ENCODE measurements at regions not wholly inside any gene's neighbourhood (a gene's known extent, or its start where the extent isn't known, plus 50 kb on each side); places are given as distances from the start of the nearest gene placed in this dataset.

DNA sequence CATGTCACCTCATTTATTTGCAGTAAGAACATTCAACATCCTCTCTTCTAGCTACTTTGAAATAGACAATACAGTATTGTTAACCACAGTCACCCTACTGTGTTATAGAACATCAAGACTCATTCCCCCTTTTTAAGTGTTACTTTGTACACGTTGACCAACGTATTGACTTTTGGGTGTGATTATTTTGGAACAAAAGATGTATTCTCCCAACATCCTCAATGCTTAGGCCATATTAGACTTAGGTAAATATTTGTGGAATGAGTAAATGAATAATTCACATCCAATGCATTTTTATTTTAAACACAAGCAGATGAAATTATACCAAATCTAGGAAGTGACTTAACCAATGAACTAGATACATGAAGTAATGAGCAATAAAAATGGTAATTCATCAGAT, 296.6 kb downstream of the CHRM3 start:
- H3K27me3 ChIP-seq (ENCODE audit: control insufficient read depth in 2 of 2, insufficient read depth in 2 of 2, low read length in 2 of 2): no peaks in the 10 kb centered on the region
- in situ Hi-C loops (cut with MboI) (no loop called here), intact Hi-C loops (cut with micrococcal nuclease) (no loop called here)
- H3K4me1 ChIP-seq (replicated peaks in 1 of 2; ENCODE audit: control insufficient read depth in 2 of 2, insufficient read depth in 2 of 2, low read length in 2 of 2): no peaks in the 10 kb centered on the region
- H3K27ac ChIP-seq (ENCODE audit: extremely low read depth, low read depth, low read length): no peak overlapping the region
- TF ChIP-seq CBFB (CRISPR knock-in tag; IDR thresholded peaks at IDR 0.05) (no peak), IRF2 (CRISPR knock-in tag; IDR thresholded peaks at IDR 0.05) (no peak), ZNF586 (CRISPR knock-in tag; conservative IDR thresholded peaks at IDR 0.05) (no peak)
- H3K4me2 ChIP-seq (ENCODE audit: insufficient read depth, low read length): no peak overlapping the region
- H4K20me1 ChIP-seq (replicated peaks; ENCODE audit: control insufficient read depth, insufficient read depth, low read length): no peaks in the 10 kb centered on the region
- H3K36me3 ChIP-seq (ENCODE audit: control insufficient read depth, insufficient read depth, low read length): no peaks in the 10 kb centered on the region
- H2AFZ ChIP-seq (ENCODE audit: low read depth, low read length): no peak overlapping the region
- H3K4me3 ChIP-seq: no peak overlapping the region
- H3K79me2 ChIP-seq (ENCODE audit: control insufficient read depth, insufficient read depth, low read length): no peaks in the 10 kb centered on the region
- WGBS (ENCODE audit: insufficient coverage, low coverage, missing lambda C conversion rate): 0% methylated on average over 2 of the region's 2 CpGs
- H3K9me3 ChIP-seq (replicated peaks; ENCODE audit: control insufficient read depth, insufficient read depth, low read depth, low read length): no peaks in the 10 kb centered on the region; the same call in none of the 2 replicates
- ChIA-PET POLR2A (no interaction called here), CTCF (ENCODE audit: low intra/inter-chr PET ratio) (no interaction called here)
- ATAC-seq: no peak
- no TSS peak for BruUV-seq (replicated peaks)
- FAIRE-seq: no peak
- DNase-seq (ENCODE audit: extremely low read depth in 1 of 4, low spot score in 3 of 4): no peak
- H3K9ac ChIP-seq (ENCODE audit: insufficient read depth in 1 of 2, low read depth in 2 of 2, low read length in 2 of 2): no peak overlapping the region
- H3K9me1 ChIP-seq (ENCODE audit: control insufficient read depth, insufficient read depth, low read length): no peaks in the 10 kb centered on the region

GRCh38 chr1:239686386-239686785, 300.0 kb downstream of the CHRM3 start:
- BruUV-seq (replicated peaks): no TSS peak
- Histone ChIP-seq H4K20me1 (replicated peaks; ENCODE audit: control insufficient read depth, insufficient read depth, low read length) (no peaks in the 10 kb centered on the region), H3K9me1 (ENCODE audit: control insufficient read depth, insufficient read depth, low read length) (no peaks in the 10 kb centered on the region), H2AFZ (ENCODE audit: low read depth, low read length) (no peak overlapping the region), H3K36me3 (ENCODE audit: control insufficient read depth, insufficient read depth, low read length) (no peaks in the 10 kb centered on the region), H3K27ac (ENCODE audit: extremely low read depth, low read depth, low read length) (no peak overlapping the region), H3K9me3 (replicated peaks; ENCODE audit: control insufficient read depth, insufficient read depth, low read depth, low read length) (no peaks in the 10 kb centered on the region; the same call in none of the 2 replicates), H3K27me3 (ENCODE audit: control insufficient read depth in 2 of 2, insufficient read depth in 2 of 2, low read length in 2 of 2) (no peaks in the 10 kb centered on the region), H3K9ac (ENCODE audit: insufficient read depth in 1 of 2, low read depth in 2 of 2, low read length in 2 of 2) (no peak overlapping the region), H3K79me2 (ENCODE audit: control insufficient read depth, insufficient read depth, low read length) (no peaks in the 10 kb centered on the region), H3K4me3 (no peak overlapping the region), H3K4me2 (ENCODE audit: insufficient read depth, low read length) (no peak overlapping the region), H3K4me1 (replicated peaks in 1 of 2; ENCODE audit: control insufficient read depth in 2 of 2, insufficient read depth in 2 of 2, low read length in 2 of 2) (no peaks in the 10 kb centered on the region)
- no peak for DNase-seq (ENCODE audit: extremely low read depth in 1 of 4, low spot score in 3 of 4)
- ChIA-PET POLR2A (no interaction called here), CTCF (ENCODE audit: low intra/inter-chr PET ratio) (no interaction called here)
- intact Hi-C loops (cut with micrococcal nuclease): no loop called here
- WGBS (ENCODE audit: insufficient coverage, low coverage, missing lambda C conversion rate): 0% methylated on average over 2 of the region's 2 CpGs
- no peak for ATAC-seq
- in situ Hi-C loops (cut with MboI): no loop called here
- no peak for FAIRE-seq
- TF ChIP-seq ZNF282 (CRISPR knock-in tag; IDR thresholded peaks at IDR 0.05) (no peak), TAF9B (IDR thresholded peaks at IDR 0.05; ENCODE audit: partially characterized antibody) (no peak), JUN (IDR thresholded peaks at IDR 0.05; ENCODE audit: borderline replicate concordance, low read depth, low read length) (no peak), JUN (CRISPR knock-in tag; IDR thresholded peaks at IDR 0.05; ENCODE audit: borderline replicate concordance) (no peak), ZSCAN32 (CRISPR knock-in tag; IDR thresholded peaks at IDR 0.05) (no peak), MCM2 (IDR thresholded peaks at IDR 0.05; ENCODE audit: low read depth) (no peak), PPARD (CRISPR knock-in tag; IDR thresholded peaks at IDR 0.05) (no peak), PHF20 (IDR thresholded peaks at IDR 0.05; ENCODE audit: partially characterized antibody) (no peak), CTBP1 (IDR thresholded peaks at IDR 0.05; ENCODE audit: borderline replicate concordance) (no peak), ZKSCAN1 (IDR thresholded peaks at IDR 0.05; ENCODE audit: low read depth, low read length) (no peak)
- TF ChIP-seq, protein P1, sequence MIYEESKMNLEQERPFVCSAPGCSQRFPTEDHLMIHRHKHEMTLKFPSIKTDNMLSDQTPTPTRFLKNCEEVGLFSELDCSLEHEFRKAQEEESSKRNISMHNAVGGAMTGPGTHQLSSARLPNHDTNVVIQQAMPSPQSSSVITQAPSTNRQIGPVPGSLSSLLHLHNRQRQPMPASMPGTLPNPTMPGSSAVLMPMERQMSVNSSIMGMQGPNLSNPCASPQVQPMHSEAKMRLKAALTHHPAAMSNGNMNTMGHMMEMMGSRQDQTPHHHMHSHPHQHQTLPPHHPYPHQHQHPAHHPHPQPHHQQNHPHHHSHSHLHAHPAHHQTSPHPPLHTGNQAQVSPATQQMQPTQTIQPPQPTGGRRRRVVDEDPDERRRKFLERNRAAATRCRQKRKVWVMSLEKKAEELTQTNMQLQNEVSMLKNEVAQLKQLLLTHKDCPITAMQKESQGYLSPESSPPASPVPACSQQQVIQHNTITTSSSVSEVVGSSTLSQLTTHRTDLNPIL (CRISPR knock-in tag; IDR thresholded peaks at IDR 0.05): no peak
- TF ChIP-seq, protein P2, sequence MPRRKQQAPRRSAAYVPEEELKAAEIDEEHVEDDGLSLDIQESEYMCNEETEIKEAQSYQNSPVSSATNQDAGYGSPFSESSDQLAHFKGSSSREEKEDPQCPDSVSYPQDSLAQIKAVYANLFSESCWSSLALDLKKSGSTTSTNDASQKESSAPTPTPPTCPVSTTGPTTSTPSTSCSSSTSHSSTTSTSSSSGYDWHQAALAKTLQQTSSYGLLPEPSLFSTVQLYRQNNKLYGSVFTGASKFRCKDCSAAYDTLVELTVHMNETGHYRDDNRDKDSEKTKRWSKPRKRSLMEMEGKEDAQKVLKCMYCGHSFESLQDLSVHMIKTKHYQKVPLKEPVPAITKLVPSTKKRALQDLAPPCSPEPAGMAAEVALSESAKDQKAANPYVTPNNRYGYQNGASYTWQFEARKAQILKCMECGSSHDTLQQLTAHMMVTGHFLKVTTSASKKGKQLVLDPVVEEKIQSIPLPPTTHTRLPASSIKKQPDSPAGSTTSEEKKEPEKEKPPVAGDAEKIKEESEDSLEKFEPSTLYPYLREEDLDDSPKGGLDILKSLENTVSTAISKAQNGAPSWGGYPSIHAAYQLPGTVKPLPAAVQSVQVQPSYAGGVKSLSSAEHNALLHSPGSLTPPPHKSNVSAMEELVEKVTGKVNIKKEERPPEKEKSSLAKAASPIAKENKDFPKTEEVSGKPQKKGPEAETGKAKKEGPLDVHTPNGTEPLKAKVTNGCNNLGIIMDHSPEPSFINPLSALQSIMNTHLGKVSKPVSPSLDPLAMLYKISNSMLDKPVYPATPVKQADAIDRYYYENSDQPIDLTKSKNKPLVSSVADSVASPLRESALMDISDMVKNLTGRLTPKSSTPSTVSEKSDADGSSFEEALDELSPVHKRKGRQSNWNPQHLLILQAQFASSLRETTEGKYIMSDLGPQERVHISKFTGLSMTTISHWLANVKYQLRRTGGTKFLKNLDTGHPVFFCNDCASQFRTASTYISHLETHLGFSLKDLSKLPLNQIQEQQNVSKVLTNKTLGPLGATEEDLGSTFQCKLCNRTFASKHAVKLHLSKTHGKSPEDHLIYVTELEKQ (CRISPR knock-in tag; IDR thresholded peaks at IDR 0.05): no peak

Measured in K562 (cell line).